Left ventricle myocardium superior (tissue), 1 donor: ENCODE measurements at regions not wholly inside any gene's neighbourhood (a gene's known extent, or its start where the extent isn't known, plus 50 kb on each side); places are given as distances from the start of the nearest gene placed in this dataset.
A peak's percentile ranks its signal among the peaks of the same experiment; 100 is the strongest.

Source experiments
- ATAC-seq: fragments of 200-7000 bp; cut with Tn5 transposase; one replicate; pipeline ENCODE4 v1.9.1; 2020; ENCODE audit warnings: mild to moderate bottlenecking, moderate library complexity
- DNase-seq: peaks from one replicate; pipeline ENCODE4 v3.0.0-alpha.2; 2020
- intact Hi-C: fragments of 100-400 bp; cut with micrococcal nuclease; formaldehyde crosslinking; loops from one replicate; pipeline ENCODE4 v1.11.0; 2022
- donor health status: DM: no; HTN: yes; CAD: no; lungs with severe emphysema.

GRCh38 chr13:23488442-23488841 lies 54.9 kb upstream of the SACS start:
- no peak for DNase-seq

GRCh38 chr13:23496255-23496654 lies 62.8 kb upstream of the SACS start:
- DNase-seq, result no peak
- ATAC-seq, result no peak
- intact Hi-C loops, result no loop called here

More at GRCh38 chr13:23488442-23488841, 54.9 kb upstream of the SACS start:
- intact Hi-C loops, result no loop called here
- ATAC-seq, result peak; percentile 48

- DNase-seq (no peak), ATAC-seq (no peak)
- intact Hi-C loops, result no loop called here
Measured at GRCh38 chr13:23497191-23497590, 63.7 kb upstream of the SACS start.

GRCh38 chr13:23500849-23501248 lies 67.3 kb upstream of the SACS start:
- ATAC-seq (no peak), DNase-seq (no peak)
- intact Hi-C loops, result no loop called here

- ATAC-seq, result no peak
- DNase-seq, result no peak
- intact Hi-C loops, result no loop called here
Measured at GRCh38 chr13:23504180-23504579, 66.0 kb upstream of the TNFRSF19 start.

- ATAC-seq (peak; percentile 55), DNase-seq (peak; percentile 34)
- intact Hi-C loops, result no loop called here
Measured at GRCh38 chr13:23505007-23505406, 65.2 kb upstream of the TNFRSF19 start.

- DNase-seq (no peak), ATAC-seq (peak; percentile 63)
- intact Hi-C loops, result no loop called here
Measured at GRCh38 chr13:23506071-23506806, 64.0 kb upstream of the TNFRSF19 start.

GRCh38 chr13:23506807-23507291 lies 63.4 kb upstream of the TNFRSF19 start:
- ATAC-seq (peak; percentile 57), DNase-seq (no peak)
- intact Hi-C loops, result no loop called here

GRCh38 chr13:23509781-23510543 lies 60.2 kb upstream of the TNFRSF19 start:
- ATAC-seq (no peak), DNase-seq (no peak)
- intact Hi-C loops, result loop anchor here (10.0 kb wide), 1 partner anchor 65 kb away; the partner anchor contains the start of gene TNFRSF19

GRCh38 chr13:23510544-23510916 lies 59.7 kb upstream of the TNFRSF19 start:
- intact Hi-C loops, result loop anchor here (10.0 kb wide), 1 partner anchor 64 kb away; the partner anchor contains the start of gene TNFRSF19
- DNase-seq (no peak), ATAC-seq (no peak)

GRCh38 chr13:23510979-23511735 lies 59.1 kb upstream of the TNFRSF19 start:
- ATAC-seq (peak; percentile 36), DNase-seq (no peak)

GRCh38 chr13:23512762-23513395 lies 57.3 kb upstream of the TNFRSF19 start:
- intact Hi-C loops, result loop anchor here (10.0 kb wide), 1 partner anchor 62 kb away; the partner anchor contains the start of gene TNFRSF19
- no peak for DNase-seq
- no peak for ATAC-seq

More at GRCh38 chr13:23510979-23511735, 59.1 kb upstream of the TNFRSF19 start:
- intact Hi-C loops, result loop anchor here (10.0 kb wide), 1 partner anchor 64 kb away; the partner anchor contains the start of gene TNFRSF19

- ATAC-seq, result peak; percentile 69
- no peak for DNase-seq
- intact Hi-C loops, result loop anchor here (10.0 kb wide), 1 partner anchor 61 kb away; the partner anchor contains the start of gene TNFRSF19
Measured at GRCh38 chr13:23513455-23513854, 56.8 kb upstream of the TNFRSF19 start.

GRCh38 chr13:23514076-23514475 lies 56.1 kb upstream of the TNFRSF19 start:
- ATAC-seq, result peak; percentile 21
- intact Hi-C loops, result loop anchor here (10.0 kb wide), 1 partner anchor 61 kb away; the partner anchor contains the start of gene TNFRSF19
- peak; percentile 35 for DNase-seq

- intact Hi-C loops, result loop anchor here (10.0 kb wide), 1 partner anchor 60 kb away; the partner anchor contains the start of gene TNFRSF19
- ATAC-seq (no peak), DNase-seq (no peak)
Measured at GRCh38 chr13:23515116-23515515, 55.1 kb upstream of the TNFRSF19 start.

GRCh38 chr13:23516190-23516589 lies 54.0 kb upstream of the TNFRSF19 start:
- intact Hi-C loops, result loop anchor here (10.0 kb wide), 1 partner anchor 59 kb away; the partner anchor contains the start of gene TNFRSF19
- ATAC-seq (no peak), DNase-seq (no peak)

GRCh38 chr13:23516702-23517101 lies 53.5 kb upstream of the TNFRSF19 start:
- DNase-seq (no peak), ATAC-seq (no peak)
- intact Hi-C loops, result loop anchor here (10.0 kb wide), 1 partner anchor 58 kb away; the partner anchor contains the start of gene TNFRSF19

- intact Hi-C loops, result loop anchor here (10.0 kb wide), 1 partner anchor 57 kb away; the partner anchor contains the start of gene TNFRSF19
- ATAC-seq, result no peak
- DNase-seq, result no peak
Measured at GRCh38 chr13:23518231-23518630, 52.0 kb upstream of the TNFRSF19 start.
